Testis (tissue), 2 donors: ENCODE measurements at regions not wholly inside any gene's neighbourhood (a gene's known extent, or its start where the extent isn't known, plus 50 kb on each side); places are given as distances from the start of the nearest gene placed in this dataset.

Experiments
- POLR2A ChIP-seq: fragments of 450-650 bp; IDR thresholded peaks from one replicate; pipeline ENCODE4 v1.6.1; 2017; ENCODE audit warnings: antibody characterized with exemption, mild to moderate bottlenecking, moderate library complexity
- TF ChIP-seq, protein P1 (sequence below), 3 experiments: fragments of 450-650 bp in 2 of 3; fragments of 200-600 bp in 1 of 3; sonication (generic) in 1 of 3; IDR thresholded peaks; one replicate each; pipeline ENCODE4 v1.5.1; 2016 to 2019; ENCODE audit warnings: antibody characterized with exemption in 3 of 3, mild to moderate bottlenecking in 2 of 3, moderate library complexity in 1 of 3

DNA sequence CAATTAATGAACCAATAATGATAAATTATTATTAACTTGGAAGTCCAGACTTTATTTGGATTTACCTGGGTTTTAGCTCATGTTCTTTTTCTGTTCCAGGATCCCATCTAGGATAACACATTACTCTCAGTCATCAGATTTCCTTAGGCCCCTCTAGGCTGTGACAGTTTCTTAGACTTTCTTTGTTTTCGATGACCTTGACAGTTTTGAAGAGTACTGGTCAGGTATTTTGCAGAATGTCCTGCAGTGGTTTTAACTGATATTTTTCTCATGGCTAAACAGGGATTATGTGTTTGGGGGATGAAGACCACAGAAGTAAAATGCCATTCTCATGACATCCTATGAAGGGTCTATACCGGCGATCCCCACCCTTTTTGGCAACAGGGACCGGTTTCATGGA lies 144.0 kb downstream of the NAV1 start:
- no peak for TF ChIP-seq POLR2A
- TF ChIP-seq, protein P1, sequence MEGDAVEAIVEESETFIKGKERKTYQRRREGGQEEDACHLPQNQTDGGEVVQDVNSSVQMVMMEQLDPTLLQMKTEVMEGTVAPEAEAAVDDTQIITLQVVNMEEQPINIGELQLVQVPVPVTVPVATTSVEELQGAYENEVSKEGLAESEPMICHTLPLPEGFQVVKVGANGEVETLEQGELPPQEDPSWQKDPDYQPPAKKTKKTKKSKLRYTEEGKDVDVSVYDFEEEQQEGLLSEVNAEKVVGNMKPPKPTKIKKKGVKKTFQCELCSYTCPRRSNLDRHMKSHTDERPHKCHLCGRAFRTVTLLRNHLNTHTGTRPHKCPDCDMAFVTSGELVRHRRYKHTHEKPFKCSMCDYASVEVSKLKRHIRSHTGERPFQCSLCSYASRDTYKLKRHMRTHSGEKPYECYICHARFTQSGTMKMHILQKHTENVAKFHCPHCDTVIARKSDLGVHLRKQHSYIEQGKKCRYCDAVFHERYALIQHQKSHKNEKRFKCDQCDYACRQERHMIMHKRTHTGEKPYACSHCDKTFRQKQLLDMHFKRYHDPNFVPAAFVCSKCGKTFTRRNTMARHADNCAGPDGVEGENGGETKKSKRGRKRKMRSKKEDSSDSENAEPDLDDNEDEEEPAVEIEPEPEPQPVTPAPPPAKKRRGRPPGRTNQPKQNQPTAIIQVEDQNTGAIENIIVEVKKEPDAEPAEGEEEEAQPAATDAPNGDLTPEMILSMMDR (IDR thresholded peaks at IDR 0.05): no peak
